Caco-2 (cell line): ENCODE measurements at regions not wholly inside any gene's neighbourhood (a gene's known extent, or its start where the extent isn't known, plus 50 kb on each side); places are given as distances from the start of the nearest gene placed in this dataset.
"Not testable (repeated sequence)": the region's sequence is repeated elsewhere in the genome, so short reads cannot be mapped to it uniquely, and the experiment has no call there.

Experiments
- BruUV-seq: library from RNA; stranded (reverse); fragments of 400-500 nt; replicated peaks from 2 replicates; lab custom pipeline; 2021; lab: Mats Ljungman, UMichigan
- CTCF ChIA-PET: fragments of 300-600 bp; sonication (Branson Sonifier 250); formaldehyde crosslinking; loops from one replicate; lab custom pipeline; 2022; ENCODE audit warnings: antibody characterized with exemption; lab: Charles Lee
- POLR2A ChIA-PET: fragments of 300-600 bp; sonication (Branson Sonifier 250); formaldehyde crosslinking; loops from one replicate; lab custom pipeline; 2022; ENCODE audit warnings: antibody characterized with exemption; lab: Charles Lee
- DNase-seq, 2 experiments: peaks; one replicate each; pipeline versions ENCODE4 v3.0.0 to v3.0.0-alpha.2; 2020 to 2022
- H3K27me3 ChIP-seq: replicated peaks from 2 replicates; pipeline ENCODE4 v1.6.0; 2011; ENCODE audit warnings: low read length; ENCODE audit not compliant: control insufficient read depth, insufficient read depth
- H3K36me3 ChIP-seq: 2 replicates; pipeline ENCODE4 v1.5.1; 2011; ENCODE audit warnings: low read length; ENCODE audit not compliant: control insufficient read depth, insufficient read depth
- H3K4me1 ChIP-seq: fragments of 250-450 bp; sonication (Bioruptor Pico); 2 replicates; pipeline ENCODE4 v1.5.1; 2020; ENCODE audit warnings: mild to moderate bottlenecking
- H3K4me3 ChIP-seq: 2 replicates; pipeline ENCODE4 v1.5.1; 2011; ENCODE audit warnings: low read depth, mild to moderate bottlenecking, control low read depth, low read length
- H3K9me3 ChIP-seq: fragments of 250-450 bp; sonication (Bioruptor Pico); 2 replicates; pipeline ENCODE4 v1.5.1; 2020; ENCODE audit warnings: mild to moderate bottlenecking, moderate library complexity
- H3K27ac Mint-ChIP-seq: one replicate; pipeline ENCODE4 v1.8.0; 2022; ENCODE audit warnings: mixed read lengths; ENCODE audit not compliant: unreplicated experiment
- H3K27me3 Mint-ChIP-seq: one replicate; pipeline ENCODE4 v1.8.0; 2022; ENCODE audit warnings: mixed read lengths; ENCODE audit not compliant: insufficient read depth, unreplicated experiment
- H3K36me3 Mint-ChIP-seq: one replicate; pipeline ENCODE4 v1.8.0; 2022; ENCODE audit warnings: mild to moderate bottlenecking, mixed read lengths; ENCODE audit not compliant: insufficient read depth, unreplicated experiment
- H3K4me1 Mint-ChIP-seq: one replicate; pipeline ENCODE4 v1.8.0; 2022; ENCODE audit warnings: low read depth, mixed read lengths; ENCODE audit not compliant: unreplicated experiment
- H3K4me3 Mint-ChIP-seq: one replicate; pipeline ENCODE4 v1.8.0; 2022; ENCODE audit warnings: mild to moderate bottlenecking, moderate library complexity, mixed read lengths; ENCODE audit not compliant: unreplicated experiment
- H3K9me3 Mint-ChIP-seq: one replicate; pipeline ENCODE4 v1.8.0; 2022; ENCODE audit warnings: mixed read lengths; ENCODE audit not compliant: unreplicated experiment
- intact Hi-C: fragments of 100-400 bp; cut with micrococcal nuclease; formaldehyde crosslinking; loops from one replicate; pipeline ENCODE4 v1.10.0; 2022; ENCODE audit not compliant: unreplicated experiment
- TF ChIP-seq, protein P1 (sequence below), 2 experiments: fragments of 200-600 bp in 1 of 2; IDR thresholded peaks; 1 replicate in 1 of 2; 2 replicates in 1 of 2; pipeline versions ENCODE4 v1.5.1 to v1.8.0; 2011 to 2022; ENCODE audit warnings: antibody characterized with exemption in 1 of 2, control low read depth in 1 of 2, inconsistent platforms in 1 of 2, low read depth in 1 of 2, low read length in 1 of 2, mild to moderate bottlenecking in 1 of 2, moderate library complexity in 1 of 2; ENCODE audit not compliant: insufficient read depth in 1 of 2, severe bottlenecking in 1 of 2, unreplicated experiment in 1 of 2

DNA sequence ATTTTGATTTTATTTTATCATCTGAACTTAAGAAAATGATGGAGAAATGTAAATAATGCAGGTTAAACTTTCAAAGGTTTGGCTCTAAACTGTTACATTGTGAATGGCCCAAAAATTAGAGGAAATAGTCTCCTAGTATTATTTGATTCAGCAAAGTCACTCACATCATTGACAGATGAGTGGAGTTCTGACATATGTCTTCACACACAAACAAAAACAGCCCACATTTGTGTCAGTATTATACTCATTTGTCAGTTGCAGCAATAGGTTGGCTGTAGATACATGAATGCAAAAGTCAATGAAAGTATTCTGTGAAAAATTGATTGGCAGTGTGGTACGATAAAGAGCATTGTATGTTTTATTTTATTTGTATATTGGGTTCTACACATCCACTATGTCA, 108.8 kb upstream of the BMPER start:
- no peak for DNase-seq
- Mint-ChIP-seq H3K36me3 (no peaks in the 10 kb centered on the region), H3K27ac (no peak overlapping the region), H3K27me3 (peaks cover 2% of the 10 kb centered on the region), H3K4me3 (no peak overlapping the region), H3K9me3 (peaks cover 25% of the 10 kb centered on the region), H3K4me1 (no peaks in the 10 kb centered on the region)
- Histone ChIP-seq H3K9me3 (no peaks in the 10 kb centered on the region), H3K4me3 (no peak overlapping the region), H3K4me1 (no peaks in the 10 kb centered on the region), H3K36me3 (no peaks in the 10 kb centered on the region), H3K27me3 (no peaks in the 10 kb centered on the region)
- intact Hi-C loops: no loop called here
- TF ChIP-seq, protein P1, sequence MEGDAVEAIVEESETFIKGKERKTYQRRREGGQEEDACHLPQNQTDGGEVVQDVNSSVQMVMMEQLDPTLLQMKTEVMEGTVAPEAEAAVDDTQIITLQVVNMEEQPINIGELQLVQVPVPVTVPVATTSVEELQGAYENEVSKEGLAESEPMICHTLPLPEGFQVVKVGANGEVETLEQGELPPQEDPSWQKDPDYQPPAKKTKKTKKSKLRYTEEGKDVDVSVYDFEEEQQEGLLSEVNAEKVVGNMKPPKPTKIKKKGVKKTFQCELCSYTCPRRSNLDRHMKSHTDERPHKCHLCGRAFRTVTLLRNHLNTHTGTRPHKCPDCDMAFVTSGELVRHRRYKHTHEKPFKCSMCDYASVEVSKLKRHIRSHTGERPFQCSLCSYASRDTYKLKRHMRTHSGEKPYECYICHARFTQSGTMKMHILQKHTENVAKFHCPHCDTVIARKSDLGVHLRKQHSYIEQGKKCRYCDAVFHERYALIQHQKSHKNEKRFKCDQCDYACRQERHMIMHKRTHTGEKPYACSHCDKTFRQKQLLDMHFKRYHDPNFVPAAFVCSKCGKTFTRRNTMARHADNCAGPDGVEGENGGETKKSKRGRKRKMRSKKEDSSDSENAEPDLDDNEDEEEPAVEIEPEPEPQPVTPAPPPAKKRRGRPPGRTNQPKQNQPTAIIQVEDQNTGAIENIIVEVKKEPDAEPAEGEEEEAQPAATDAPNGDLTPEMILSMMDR (IDR thresholded peaks at IDR 0.05; ENCODE audit: insufficient read depth in 1 of 2, low read depth in 1 of 2, low read length in 1 of 2, severe bottlenecking in 1 of 2, unreplicated experiment in 1 of 2): no peak
- no TSS peak for BruUV-seq
- ChIA-PET CTCF (no interaction called here), POLR2A (no interaction called here)

DNA sequence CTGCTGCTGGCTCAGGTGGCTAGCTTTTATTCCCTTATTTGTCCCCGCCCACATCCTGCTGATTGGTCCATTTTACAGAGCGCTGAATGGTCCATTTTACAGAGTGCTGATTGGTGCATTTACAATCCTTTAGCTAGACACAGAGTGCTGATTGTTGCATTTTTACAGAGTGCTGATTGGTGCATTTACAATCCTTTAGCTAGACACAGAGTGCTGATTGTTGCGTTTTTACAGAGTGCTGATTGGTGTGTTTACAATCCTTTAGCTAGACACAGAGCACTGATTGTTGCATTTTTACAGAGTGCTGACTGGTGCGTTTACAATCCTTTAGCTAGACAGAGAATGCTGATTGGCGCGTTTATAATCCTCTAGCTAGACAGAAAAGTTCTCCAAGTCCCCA, 107.8 kb upstream of the BMPER start:
- H3K4me1 ChIP-seq, H3K9me3 ChIP-seq, H3K27ac Mint-ChIP-seq, H3K27me3 Mint-ChIP-seq, H3K4me3 Mint-ChIP-seq, H3K36me3 ChIP-seq, CTCF ChIA-PET, H3K36me3 Mint-ChIP-seq, H3K4me1 Mint-ChIP-seq, BruUV-seq, POLR2A ChIA-PET, H3K27me3 ChIP-seq, intact Hi-C loops, H3K4me3 ChIP-seq, DNase-seq: not testable (repeated sequence)
- peaks cover 26% of the 10 kb centered on the region for H3K9me3 Mint-ChIP-seq

DNA sequence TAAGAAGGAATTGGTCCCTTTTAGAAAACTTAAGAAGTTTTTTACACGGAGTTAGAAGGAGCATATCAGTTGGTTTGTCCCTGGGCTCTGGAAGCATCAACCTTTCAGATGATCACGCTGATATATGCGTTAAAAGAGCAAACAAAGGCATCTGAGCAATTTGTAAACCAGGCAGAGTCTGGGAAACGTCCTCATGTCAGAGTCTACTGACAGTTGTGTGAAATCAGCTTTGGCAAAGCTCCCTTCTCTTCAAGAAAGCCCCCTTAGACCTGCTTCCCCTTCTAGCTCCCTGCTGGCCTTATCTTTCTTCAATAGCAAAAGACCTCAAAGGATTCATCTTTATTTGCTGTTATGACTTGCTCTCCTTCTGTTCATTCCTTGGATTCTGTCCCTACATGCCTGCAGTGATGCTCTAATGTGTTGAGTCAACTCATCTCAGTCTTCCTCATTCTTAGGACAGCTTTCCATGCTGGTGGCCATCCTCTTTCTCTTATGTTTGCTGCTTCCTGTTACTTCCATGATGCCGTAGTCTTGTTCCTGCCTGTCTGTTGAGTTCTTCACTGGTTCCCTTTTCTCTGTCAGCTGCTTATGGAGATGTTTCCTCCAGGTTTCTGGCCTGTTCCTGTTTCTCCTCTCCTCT, 106.5 kb upstream of the BMPER start:
- Mint-ChIP-seq H3K27ac (no peak overlapping the region), H3K9me3 (peaks cover 26% of the 10 kb centered on the region), H3K4me1 (no peaks in the 10 kb centered on the region), H3K4me3 (no peak overlapping the region), H3K27me3 (peaks cover 2% of the 10 kb centered on the region), H3K36me3 (no peaks in the 10 kb centered on the region)
- no peaks in the 10 kb centered on the region for H3K27me3 ChIP-seq
- no TSS peak for BruUV-seq
- no peak for DNase-seq
- no peaks in the 10 kb centered on the region for H3K36me3 ChIP-seq
- H3K4me3 ChIP-seq: no peak overlapping the region
- TF ChIP-seq, protein P1 (IDR thresholded peaks at IDR 0.05; ENCODE audit: insufficient read depth in 1 of 2, low read depth in 1 of 2, low read length in 1 of 2, severe bottlenecking in 1 of 2, unreplicated experiment in 1 of 2): no peak
- CTCF ChIA-PET: no interaction called here
- intact Hi-C loops: no loop called here
- no peaks in the 10 kb centered on the region for H3K4me1 ChIP-seq
- H3K9me3 ChIP-seq: no peaks in the 10 kb centered on the region
- POLR2A ChIA-PET: no interaction called here
